SK-N-SH (cell line): ENCODE measurements at regions not wholly inside any gene's neighbourhood (a gene's known extent, or its start where the extent isn't known, plus 50 kb on each side); places are given as distances from the start of the nearest gene placed in this dataset.

Experiments used
- CTCF ChIA-PET: fragments of 300-600, 350-600 bp; formaldehyde crosslinking; extraction: SDS; loops from one replicate; lab custom pipeline; 2021; lab: Yijun Ruan, JAX
- POLR2A ChIA-PET: fragments of 350-600 bp; sonication (Branson Sonifier 250); formaldehyde crosslinking; extraction: SDS; loops from one replicate; lab custom pipeline; 2020; ENCODE audit warnings: antibody characterized with exemption, inconsistent platforms; lab: Yijun Ruan, JAX
- DNase-seq: peaks from one replicate; pipeline ENCODE4 v3.0.0; 2012
- H2AFZ ChIP-seq: fragments of 200-600 bp; sonication (generic); 2 replicates; pipeline ENCODE4 v1.8.1; 2016; ENCODE audit warnings: antibody characterized with exemption, mild to moderate bottlenecking, low read depth
- H3F3A ChIP-seq: fragments of 200-600 bp; sonication (generic); replicated peaks from 2 replicates; pipeline ENCODE3; 2016; ENCODE audit warnings: antibody characterized with exemption, mild to moderate bottlenecking; ENCODE audit not compliant: insufficient read depth
- H3K27ac ChIP-seq, 2 experiments: fragments of 200-500 bp in 1 of 2; fragments of 200-600 bp in 1 of 2; sonication (Bioruptor generic) in 1 of 2; sonication (generic), shearing (Covaris generic) in 1 of 2; 2 replicates each; pipeline versions ENCODE4 v1.5.1 to v1.6.1; 2014 to 2016; ENCODE audit warnings: low read depth in 2 of 2, inconsistent platforms in 1 of 2, low read length in 1 of 2, mild to moderate bottlenecking in 1 of 2, mixed read lengths in 1 of 2
- H3K27me3 ChIP-seq: fragments of 200-600 bp; sonication (generic), shearing (Covaris generic); 2 replicates; pipeline ENCODE4 v1.6.1; 2016; ENCODE audit warnings: mixed run types; ENCODE audit not compliant: insufficient read depth
- H3K36me3 ChIP-seq, 2 experiments: fragments of 200-500 bp in 1 of 2; fragments of 200-600 bp in 1 of 2; sonication (Bioruptor generic) in 1 of 2; sonication (generic) in 1 of 2; replicated peaks in 1 of 2; 2 replicates each; pipeline versions ENCODE3 to v1.5.1; 2014 to 2016; ENCODE audit warnings: low read length in 1 of 2, mild to moderate bottlenecking in 1 of 2; ENCODE audit not compliant: insufficient read depth in 2 of 2, control insufficient read depth in 1 of 2
- H3K4me1 ChIP-seq, 2 experiments: fragments of 200-500 bp in 1 of 2; fragments of 200-600 bp in 1 of 2; sonication (Bioruptor generic) in 1 of 2; sonication (generic), shearing (Covaris generic) in 1 of 2; 2 replicates each; pipeline versions ENCODE4 v1.5.1 to v1.6.1; 2014 to 2016; ENCODE audit warnings: low read depth in 1 of 2, low read length in 1 of 2, mixed run types in 1 of 2; ENCODE audit not compliant: insufficient read depth in 2 of 2, control insufficient read depth in 1 of 2
- H3K4me2 ChIP-seq: fragments of 200-600 bp; sonication (generic), shearing (Covaris generic); 2 replicates; pipeline ENCODE4 v1.6.1; 2017; ENCODE audit warnings: mixed run types
- H3K4me3 ChIP-seq, 2 experiments: fragments of 200-500 bp in 1 of 2; fragments of 200-600 bp in 1 of 2; sonication (Bioruptor generic) in 1 of 2; sonication (generic), shearing (Covaris generic) in 1 of 2; 2 replicates each; pipeline versions ENCODE4 v1.5.1 to v1.8.1; 2014 to 2016; ENCODE audit warnings: low read depth in 2 of 2, inconsistent platforms in 1 of 2, low read length in 1 of 2, mild to moderate bottlenecking in 1 of 2, mixed read lengths in 1 of 2, moderate library complexity in 1 of 2
- H3K79me2 ChIP-seq: fragments of 200-600 bp; sonication (generic); 2 replicates; pipeline ENCODE4 v1.8.1; 2017; ENCODE audit warnings: mild to moderate bottlenecking; ENCODE audit not compliant: insufficient read depth
- H3K9ac ChIP-seq: fragments of 200-600 bp; sonication (generic); 2 replicates; pipeline ENCODE4 v1.6.1; 2017; ENCODE audit warnings: mixed run types
- H3K9me2 ChIP-seq: fragments of 200-600 bp; sonication (generic); 2 replicates; pipeline ENCODE4 v1.6.1; 2017; ENCODE audit warnings: mixed run types
- H3K9me3 ChIP-seq: fragments of 200-600 bp; sonication (generic); 2 replicates; pipeline ENCODE4 v1.6.1; 2017; ENCODE audit warnings: mixed run types, mild to moderate bottlenecking, moderate library complexity
- H4K20me1 ChIP-seq: fragments of 200-600 bp; sonication (generic); 2 replicates; pipeline ENCODE4 v1.6.1; 2017; ENCODE audit warnings: mild to moderate bottlenecking, mixed run types; ENCODE audit not compliant: insufficient read depth
- CHD2 ChIP-seq: fragments of 150-350 bp; IDR thresholded peaks from 2 replicates; pipeline ENCODE4 v1.6.1; 2018; ENCODE audit warnings: low read length; ENCODE audit not compliant: partially characterized antibody
- FOXM1 ChIP-seq: IDR thresholded peaks from 2 replicates; pipeline ENCODE4 v1.4.0; 2012; ENCODE audit warnings: low read depth, mild to moderate bottlenecking
- GATA2 ChIP-seq: sonication (generic); formaldehyde crosslinking; IDR thresholded peaks from 2 replicates; pipeline ENCODE4 v1.5.0; 2020; ENCODE audit warnings: mild to moderate bottlenecking, missing genetic modification reagents
- JUND ChIP-seq: IDR thresholded peaks from 2 replicates; pipeline ENCODE4 v1.4.0; 2012
- MXI1 ChIP-seq: IDR thresholded peaks from 2 replicates; pipeline ENCODE4 v1.6.1; 2012; ENCODE audit warnings: mild to moderate bottlenecking, low read depth, low read length, improper control_type of control experiment
- POLR2AphosphoS5 ChIP-seq: IDR thresholded peaks from 2 replicates; pipeline ENCODE4 v1.6.1; 2012; ENCODE audit warnings: low read depth, low read length
- RAD21 ChIP-seq: IDR thresholded peaks from 2 replicates; pipeline ENCODE4 v1.6.1; 2012; ENCODE audit warnings: mild to moderate bottlenecking, low read length
- RCOR1 ChIP-seq: fragments of 150-350 bp; IDR thresholded peaks from 2 replicates; pipeline ENCODE4 v1.6.1; 2017; ENCODE audit warnings: antibody characterized with exemption, low read length
- SMC3 ChIP-seq: IDR thresholded peaks from 2 replicates; pipeline ENCODE4 v1.6.1; 2012; ENCODE audit warnings: low read depth, low read length, improper control_type of control experiment
- TCF12 ChIP-seq: IDR thresholded peaks from 2 replicates; pipeline ENCODE4 v1.4.0; 2012
- TEAD4 ChIP-seq: IDR thresholded peaks from 2 replicates; pipeline ENCODE4 v1.4.0; 2012; ENCODE audit warnings: mild to moderate bottlenecking, borderline replicate concordance; ENCODE audit not compliant: insufficient read depth
- YY1 ChIP-seq: IDR thresholded peaks from 2 replicates; pipeline ENCODE4 v1.4.0; 2012; ENCODE audit warnings: low read depth, mild to moderate bottlenecking
- WGBS: methylation state at CpG from one replicate; pipeline ENCODE4 v1.1.6; 2017; ENCODE audit warnings: low lambda C conversion rate; 5-methylcytosine and 5-hydroxymethylcytosine counted together
- TF ChIP-seq, protein P1 (sequence below): fragments of 150-350 bp; IDR thresholded peaks from 2 replicates; pipeline ENCODE4 v1.6.1; 2016; ENCODE audit warnings: mild to moderate bottlenecking, low read depth, low read length
- TF ChIP-seq, protein P2 (sequence below): IDR thresholded peaks from 2 replicates; pipeline ENCODE4 v1.4.0; 2012; ENCODE audit warnings: low read depth, borderline replicate concordance
- TF ChIP-seq, protein P3 (sequence below): fragments of 200-600 bp; sonication (generic); IDR thresholded peaks from 2 replicates; pipeline ENCODE4 v1.6.1; 2017; ENCODE audit warnings: antibody characterized with exemption, mild to moderate bottlenecking, moderate library complexity

DNA sequence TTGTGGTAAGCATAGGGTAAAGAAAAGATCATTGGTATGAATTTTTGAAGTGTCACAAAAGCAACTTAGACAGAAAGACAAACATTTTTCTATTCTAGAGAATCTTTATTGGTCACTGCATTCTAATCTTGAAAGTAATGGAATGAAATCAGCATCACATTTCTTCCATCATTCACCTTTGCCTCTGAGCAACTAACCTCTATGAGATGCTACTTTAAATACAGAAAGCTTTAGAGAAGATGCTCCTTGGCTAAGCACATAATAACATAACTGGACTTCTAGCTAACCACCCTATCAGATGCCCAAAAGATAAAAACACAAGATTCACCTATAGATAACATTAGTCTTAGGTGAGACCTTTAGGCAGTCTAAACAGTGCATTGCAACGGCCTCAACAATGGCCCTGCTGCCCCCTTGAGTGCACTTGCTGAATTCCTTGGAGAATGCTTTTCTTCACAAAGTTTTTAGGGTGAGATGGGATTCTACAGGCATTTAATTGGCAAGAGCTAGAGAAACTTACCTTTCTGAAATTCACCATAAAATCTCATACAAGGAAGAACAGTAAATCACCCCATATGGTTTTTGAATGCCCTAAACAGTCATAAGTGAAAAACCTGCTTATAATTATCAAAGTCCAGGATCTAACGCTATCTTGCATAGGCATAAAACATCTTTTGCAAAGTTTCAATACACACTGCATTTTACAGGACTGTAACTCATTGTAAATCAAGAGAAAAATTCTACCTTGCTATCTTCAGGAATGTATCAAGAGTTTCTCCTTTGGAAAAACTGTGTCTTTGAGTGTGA lies 791.3 kb upstream of the CHAC2 start:
- Histone ChIP-seq H3F3A (no peaks in the 10 kb centered on the region), H3K9me3 (no peaks in the 10 kb centered on the region)
- POLR2A ChIA-PET = no interaction called here
- WGBS = 24% methylated on average over 2 of the region's 2 CpGs
- CTCF ChIA-PET = no interaction called here
- TF ChIP-seq, protein P1, sequence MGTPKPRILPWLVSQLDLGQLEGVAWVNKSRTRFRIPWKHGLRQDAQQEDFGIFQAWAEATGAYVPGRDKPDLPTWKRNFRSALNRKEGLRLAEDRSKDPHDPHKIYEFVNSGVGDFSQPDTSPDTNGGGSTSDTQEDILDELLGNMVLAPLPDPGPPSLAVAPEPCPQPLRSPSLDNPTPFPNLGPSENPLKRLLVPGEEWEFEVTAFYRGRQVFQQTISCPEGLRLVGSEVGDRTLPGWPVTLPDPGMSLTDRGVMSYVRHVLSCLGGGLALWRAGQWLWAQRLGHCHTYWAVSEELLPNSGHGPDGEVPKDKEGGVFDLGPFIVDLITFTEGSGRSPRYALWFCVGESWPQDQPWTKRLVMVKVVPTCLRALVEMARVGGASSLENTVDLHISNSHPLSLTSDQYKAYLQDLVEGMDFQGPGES = no peak
- TF ChIP-seq, protein P2, sequence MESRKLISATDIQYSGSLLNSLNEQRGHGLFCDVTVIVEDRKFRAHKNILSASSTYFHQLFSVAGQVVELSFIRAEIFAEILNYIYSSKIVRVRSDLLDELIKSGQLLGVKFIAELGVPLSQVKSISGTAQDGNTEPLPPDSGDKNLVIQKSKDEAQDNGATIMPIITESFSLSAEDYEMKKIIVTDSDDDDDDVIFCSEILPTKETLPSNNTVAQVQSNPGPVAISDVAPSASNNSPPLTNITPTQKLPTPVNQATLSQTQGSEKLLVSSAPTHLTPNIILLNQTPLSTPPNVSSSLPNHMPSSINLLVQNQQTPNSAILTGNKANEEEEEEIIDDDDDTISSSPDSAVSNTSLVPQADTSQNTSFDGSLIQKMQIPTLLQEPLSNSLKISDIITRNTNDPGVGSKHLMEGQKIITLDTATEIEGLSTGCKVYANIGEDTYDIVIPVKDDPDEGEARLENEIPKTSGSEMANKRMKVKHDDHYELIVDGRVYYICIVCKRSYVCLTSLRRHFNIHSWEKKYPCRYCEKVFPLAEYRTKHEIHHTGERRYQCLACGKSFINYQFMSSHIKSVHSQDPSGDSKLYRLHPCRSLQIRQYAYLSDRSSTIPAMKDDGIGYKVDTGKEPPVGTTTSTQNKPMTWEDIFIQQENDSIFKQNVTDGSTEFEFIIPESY = no peak
- TF ChIP-seq, protein P3, sequence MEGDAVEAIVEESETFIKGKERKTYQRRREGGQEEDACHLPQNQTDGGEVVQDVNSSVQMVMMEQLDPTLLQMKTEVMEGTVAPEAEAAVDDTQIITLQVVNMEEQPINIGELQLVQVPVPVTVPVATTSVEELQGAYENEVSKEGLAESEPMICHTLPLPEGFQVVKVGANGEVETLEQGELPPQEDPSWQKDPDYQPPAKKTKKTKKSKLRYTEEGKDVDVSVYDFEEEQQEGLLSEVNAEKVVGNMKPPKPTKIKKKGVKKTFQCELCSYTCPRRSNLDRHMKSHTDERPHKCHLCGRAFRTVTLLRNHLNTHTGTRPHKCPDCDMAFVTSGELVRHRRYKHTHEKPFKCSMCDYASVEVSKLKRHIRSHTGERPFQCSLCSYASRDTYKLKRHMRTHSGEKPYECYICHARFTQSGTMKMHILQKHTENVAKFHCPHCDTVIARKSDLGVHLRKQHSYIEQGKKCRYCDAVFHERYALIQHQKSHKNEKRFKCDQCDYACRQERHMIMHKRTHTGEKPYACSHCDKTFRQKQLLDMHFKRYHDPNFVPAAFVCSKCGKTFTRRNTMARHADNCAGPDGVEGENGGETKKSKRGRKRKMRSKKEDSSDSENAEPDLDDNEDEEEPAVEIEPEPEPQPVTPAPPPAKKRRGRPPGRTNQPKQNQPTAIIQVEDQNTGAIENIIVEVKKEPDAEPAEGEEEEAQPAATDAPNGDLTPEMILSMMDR = peak; percentile 68
- peak; percentile 23; the same call in 1 of the 2 replicates for TF ChIP-seq SMC3
- TF ChIP-seq FOXM1 = no peak
- no peak for TF ChIP-seq CHD2
- peak; percentile 46 for TF ChIP-seq RAD21
- no peak for TF ChIP-seq POLR2AphosphoS5
- TF ChIP-seq JUND = no peak
- TF ChIP-seq, all 33 proteins: peak for 3
- Histone ChIP-seq H3K36me3 (no peaks in the 10 kb centered on the region), H2AFZ (no peak overlapping the region), H3K79me2 (no peaks in the 10 kb centered on the region), H3K9me2 (no peaks in the 10 kb centered on the region), H3K27ac (no peak overlapping the region), H3K4me2 (no peak overlapping the region), H3K9ac (no peak overlapping the region), H3K4me1 (no peaks in the 10 kb centered on the region), H3K27me3 (no peaks in the 10 kb centered on the region), H4K20me1 (no peaks in the 10 kb centered on the region), H3K4me3 (no peak overlapping the region)
- DNase-seq = no peak

DNA sequence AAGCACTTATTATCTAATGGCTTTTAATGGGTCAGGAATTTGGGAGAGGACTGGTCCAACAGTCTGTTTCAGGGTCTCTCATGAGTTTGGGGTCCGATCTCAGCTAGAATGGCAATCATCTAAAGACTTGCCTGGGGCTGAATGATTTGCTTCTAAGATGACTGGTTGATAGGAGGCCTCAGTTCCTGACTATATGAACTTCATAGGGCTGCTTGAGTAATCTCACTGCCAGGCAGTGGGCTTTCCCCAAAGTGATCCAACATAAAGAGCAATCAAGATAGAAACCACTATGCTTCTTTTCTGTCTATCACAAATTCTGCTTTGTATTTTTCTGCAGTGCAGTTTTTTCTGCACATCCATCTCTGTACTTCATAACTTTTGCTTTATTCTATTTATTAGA lies 793.5 kb upstream of the CHAC2 start:
- no peak overlapping the region for H3K4me2 ChIP-seq
- H3K27me3 ChIP-seq = no peaks in the 10 kb centered on the region
- POLR2A ChIA-PET = no interaction called here
- H3K9ac ChIP-seq = no peak overlapping the region
- H3K4me1 ChIP-seq = no peaks in the 10 kb centered on the region
- 0% methylated on average over 1 of the region's 1 CpG for WGBS
- H3K79me2 ChIP-seq = no peaks in the 10 kb centered on the region
- no peak overlapping the region for H3K4me3 ChIP-seq
- H3K36me3 ChIP-seq = no peaks in the 10 kb centered on the region
- no peak for DNase-seq
- no peaks in the 10 kb centered on the region for H3K9me2 ChIP-seq
- no peaks in the 10 kb centered on the region for H3K9me3 ChIP-seq
- CTCF ChIA-PET = no interaction called here
- no peaks in the 10 kb centered on the region for H4K20me1 ChIP-seq
- no peak overlapping the region for H2AFZ ChIP-seq
- H3K27ac ChIP-seq = no peak overlapping the region
- TF ChIP-seq GATA2 (CRISPR knock-in tag) (no peak), FOXM1 (no peak), RCOR1 (no peak), YY1 (no peak), MXI1 (no peak), TCF12 (no peak), TEAD4 (no peak)
- no peaks in the 10 kb centered on the region for H3F3A ChIP-seq
